SK-N-SH treated with all-trans-retinoic acid at 6 μM for 48 hours (cell line): ENCODE measurements at regions not wholly inside any gene's neighbourhood (a gene's known extent, or its start where the extent isn't known, plus 50 kb on each side); places are given as distances from the start of the nearest gene placed in this dataset.

Experiments
- BACH2 ChIP-seq: fragments of 250-450 bp; sonication (Bioruptor Pico); IDR thresholded peaks from 2 replicates; pipeline ENCODE4 v1.9.0; 2021; ENCODE audit warnings: mild to moderate bottlenecking, borderline replicate concordance
- CREB5 ChIP-seq: fragments of 250-450 bp; sonication (Bioruptor Pico); IDR thresholded peaks from 2 replicates; pipeline ENCODE4 v1.5.1; 2020; ENCODE audit warnings: low read depth, mild to moderate bottlenecking, moderate library complexity
- ESRRG ChIP-seq: fragments of 250-450 bp; sonication (Bioruptor Pico); IDR thresholded peaks from 2 replicates; pipeline ENCODE4 v1.6.1; 2021; ENCODE audit warnings: mild to moderate bottlenecking
- OSR1 ChIP-seq: fragments of 250-450 bp; sonication (Bioruptor Pico); IDR thresholded peaks from 2 replicates; pipeline ENCODE4 v1.8.0; 2022; ENCODE audit warnings: moderate library complexity, mild to moderate bottlenecking, inconsistent platforms
- PATZ1 ChIP-seq: fragments of 250-450 bp; sonication (Bioruptor Pico); IDR thresholded peaks from 2 replicates; pipeline ENCODE4 v1.8.0; 2020; ENCODE audit warnings: mild to moderate bottlenecking, moderate library complexity, borderline replicate concordance
- PPARA ChIP-seq: fragments of 250-450 bp; sonication (Bioruptor Pico); IDR thresholded peaks from 2 replicates; pipeline ENCODE4 v1.5.0; 2020; ENCODE audit warnings: mild to moderate bottlenecking, borderline replicate concordance
- RARB ChIP-seq: fragments of 250-450 bp; sonication (Bioruptor Pico); IDR thresholded peaks from 2 replicates; pipeline ENCODE4 v1.8.0; 2021; ENCODE audit warnings: mild to moderate bottlenecking, moderate library complexity
- TSHZ2 ChIP-seq: fragments of 250-450 bp; sonication (Bioruptor Pico); IDR thresholded peaks from 2 replicates; pipeline ENCODE4 v1.5.0; 2020; ENCODE audit warnings: mild to moderate bottlenecking, moderate library complexity
- ZFP3 ChIP-seq: fragments of 250-450 bp; sonication (Bioruptor Pico); IDR thresholded peaks from 2 replicates; pipeline ENCODE4 v1.5.0; 2020; ENCODE audit warnings: mild to moderate bottlenecking, moderate library complexity

- TF ChIP-seq CREB5 (CRISPR knock-in tag), result no peak
- TF ChIP-seq PATZ1, result no peak
- TF ChIP-seq PPARA (CRISPR knock-in tag), result no peak
- no peak for TF ChIP-seq TSHZ2 (CRISPR knock-in tag)
- no peak for TF ChIP-seq RARB
- TF ChIP-seq ESRRG (CRISPR knock-in tag), result no peak
- TF ChIP-seq OSR1 (CRISPR knock-in tag), result no peak
- no peak for TF ChIP-seq ZFP3 (CRISPR knock-in tag)
- no peak for TF ChIP-seq BACH2
Measured at GRCh38 chr18:42281851-42282250, 326.8 kb downstream of the PIK3C3 start.
